OCI-LY7 (cell line): ENCODE measurements at regions not wholly inside any gene's neighbourhood (a gene's known extent, or its start where the extent isn't known, plus 50 kb on each side); places are given as distances from the start of the nearest gene placed in this dataset.

ENCODE experiments used
- BruUV-seq: library from RNA; stranded (reverse); fragments of 400-500 nt; replicated peaks from 2 replicates; lab custom pipeline; 2021; lab: Mats Ljungman, UMichigan
- CTCF ChIA-PET: fragments of 300-600 bp; sonication (Branson Sonifier 250); formaldehyde crosslinking; loops from one replicate; lab custom pipeline; 2022; ENCODE audit warnings: antibody characterized with exemption; ENCODE audit not compliant: unreplicated experiment; lab: Charles Lee
- POLR2A ChIA-PET: fragments of 300-600 bp; sonication (Branson Sonifier 250); formaldehyde crosslinking; loops from one replicate; lab custom pipeline; 2022; ENCODE audit warnings: antibody characterized with exemption; lab: Charles Lee
- DNase-seq: peaks from one replicate; pipeline ENCODE4 v3.0.0-alpha.2; 2015; ENCODE audit warnings: low spot score
- H2AFZ ChIP-seq: fragments of 200-600 bp; sonication (generic), shearing (Covaris generic); 2 replicates; pipeline ENCODE4 v1.6.1; 2014; ENCODE audit warnings: mild to moderate bottlenecking, antibody characterized with exemption, low read length, moderate library complexity
- H3K27ac ChIP-seq: fragments of 200-600 bp; sonication (generic); 2 replicates; pipeline ENCODE4 v1.5.1; 2014; ENCODE audit warnings: mixed run types, low read depth, mild to moderate bottlenecking, moderate library complexity, low read length, inconsistent platforms; ENCODE audit not compliant: poor library complexity, severe bottlenecking
- H3K36me3 ChIP-seq: fragments of 200-600 bp; sonication (generic); 2 replicates; pipeline ENCODE4 v1.6.1; 2014; ENCODE audit warnings: mild to moderate bottlenecking, antibody characterized with exemption, low read length, moderate library complexity, mixed read lengths; ENCODE audit not compliant: insufficient read depth
- H3K4me1 ChIP-seq: fragments of 200-600 bp; sonication (generic); 2 replicates; pipeline ENCODE4 v1.5.1; 2014; ENCODE audit warnings: mild to moderate bottlenecking, low read length; ENCODE audit not compliant: insufficient read depth, poor library complexity, severe bottlenecking
- H3K4me2 ChIP-seq: fragments of 200-600 bp; sonication (generic); 2 replicates; pipeline ENCODE4 v1.6.1; 2014; ENCODE audit warnings: mild to moderate bottlenecking, low read length
- H3K4me3 ChIP-seq: fragments of 200-600 bp; sonication (generic); 2 replicates; pipeline ENCODE4 v1.5.1; 2014; ENCODE audit warnings: mild to moderate bottlenecking, low read depth, low read length; ENCODE audit not compliant: poor library complexity, severe bottlenecking
- H3K79me2 ChIP-seq: fragments of 200-600 bp; sonication (generic); 2 replicates; pipeline ENCODE4 v1.6.1; 2016; ENCODE audit warnings: low read depth, mild to moderate bottlenecking, low read length, moderate library complexity, mixed read lengths; ENCODE audit not compliant: insufficient read depth
- H3K9me2 ChIP-seq: fragments of 200-600 bp; sonication (generic); 2 replicates; pipeline ENCODE4 v1.6.1; 2016; ENCODE audit warnings: mild to moderate bottlenecking, low read length, mixed read lengths; ENCODE audit not compliant: insufficient read depth
- H3K9me3 ChIP-seq: fragments of 200-600 bp; sonication (generic); 2 replicates; pipeline ENCODE4 v1.6.1; 2014; ENCODE audit warnings: mild to moderate bottlenecking, mixed run types, low read length, mixed read lengths
- H4K20me1 ChIP-seq: fragments of 200-600 bp; sonication (generic); 2 replicates; pipeline ENCODE4 v1.6.1; 2014; ENCODE audit warnings: mild to moderate bottlenecking, antibody characterized with exemption, low read length, moderate library complexity, mixed read lengths; ENCODE audit not compliant: insufficient read depth
- CTCF ChIP-seq: fragments of 200-600 bp; sonication (generic); conservative IDR thresholded peaks from 2 replicates; pipeline ENCODE4 v1.5.1; 2014; ENCODE audit warnings: mild to moderate bottlenecking, antibody characterized with exemption, low read length, moderate library complexity, mixed read lengths
- EZH2phosphoT487 ChIP-seq: fragments of 200-600 bp; sonication (generic); IDR thresholded peaks from 2 replicates; pipeline ENCODE4 v1.6.1; 2018; ENCODE audit warnings: low read depth, borderline replicate concordance, mild to moderate bottlenecking, mixed run types, antibody characterized with exemption, low read length, moderate library complexity, mixed read lengths
- intact Hi-C: fragments of 100-400 bp; cut with micrococcal nuclease; formaldehyde crosslinking; loops from one replicate; pipeline ENCODE4 v1.10.0; 2022; ENCODE audit not compliant: unreplicated experiment

GRCh38 chr20:12159261-12159660, 241.6 kb downstream of the BTBD3 start:
- no peaks in the 10 kb centered on the region for H3K36me3 ChIP-seq
- H3K4me2 ChIP-seq: no peak overlapping the region
- no peaks in the 10 kb centered on the region for H4K20me1 ChIP-seq
- H3K79me2 ChIP-seq: no peaks in the 10 kb centered on the region
- BruUV-seq: no TSS peak
- CTCF ChIA-PET: no interaction called here
- TF ChIP-seq EZH2phosphoT487 (no peak), CTCF (no peak)
- intact Hi-C loops: no loop called here
- no peak for DNase-seq
- no peak overlapping the region for H2AFZ ChIP-seq
- no peaks in the 10 kb centered on the region for H3K9me3 ChIP-seq
- H3K27ac ChIP-seq: no peak overlapping the region
- no peaks in the 10 kb centered on the region for H3K9me2 ChIP-seq
- no peak overlapping the region for H3K4me3 ChIP-seq
- POLR2A ChIA-PET: no interaction called here
- no peaks in the 10 kb centered on the region for H3K4me1 ChIP-seq

- TF ChIP-seq EZH2phosphoT487 (no peak), CTCF (no peak)
- H3K36me3 ChIP-seq: no peaks in the 10 kb centered on the region
- intact Hi-C loops: no loop called here
- BruUV-seq: no TSS peak
- H3K4me2 ChIP-seq: no peak overlapping the region
- H2AFZ ChIP-seq: no peak overlapping the region
- DNase-seq: no peak
- H3K79me2 ChIP-seq: no peaks in the 10 kb centered on the region
- H3K4me1 ChIP-seq: no peaks in the 10 kb centered on the region
- H4K20me1 ChIP-seq: no peaks in the 10 kb centered on the region
- no peaks in the 10 kb centered on the region for H3K9me2 ChIP-seq
- no peak overlapping the region for H3K4me3 ChIP-seq
- ChIA-PET POLR2A (interaction anchor here (0.6 kb wide), 1 partner anchor 378 kb away, joined by 5 read pairs; no protein-coding TSS in a partner anchor), CTCF (no interaction called here)
- no peak overlapping the region for H3K27ac ChIP-seq
- no peaks in the 10 kb centered on the region for H3K9me3 ChIP-seq
Measured at GRCh38 chr20:12161734-12162133, 244.0 kb downstream of the BTBD3 start.

- Histone ChIP-seq H3K27ac (no peak overlapping the region), H3K4me2 (no peak overlapping the region), H2AFZ (no peak overlapping the region), H3K9me3 (no peaks in the 10 kb centered on the region), H3K4me3 (no peak overlapping the region), H3K79me2 (no peaks in the 10 kb centered on the region), H3K36me3 (no peaks in the 10 kb centered on the region), H4K20me1 (no peaks in the 10 kb centered on the region), H3K9me2 (no peaks in the 10 kb centered on the region), H3K4me1 (no peaks in the 10 kb centered on the region)
- no TSS peak for BruUV-seq
- intact Hi-C loops: no loop called here
- CTCF ChIA-PET: no interaction called here
- DNase-seq: no peak
- TF ChIP-seq EZH2phosphoT487: no peak
- POLR2A ChIA-PET: interaction anchor here (0.8 to 1.2 kb wide), 2 partner anchors 32 to 97 kb away, joined by 3 to 4 read pairs; no protein-coding TSS in a partner anchor
Measured at GRCh38 chr20:12166053-12166717, 248.5 kb downstream of the BTBD3 start.
